SK-N-SH (cell line): ENCODE measurements at regions not wholly inside any gene's neighbourhood (a gene's known extent, or its start where the extent isn't known, plus 50 kb on each side); places are given as distances from the start of the nearest gene placed in this dataset.

Experiments
- CTCF ChIA-PET: fragments of 300-600, 350-600 bp; formaldehyde crosslinking; extraction: SDS; loops from one replicate; lab custom pipeline; 2021; lab: Yijun Ruan, JAX
- POLR2A ChIA-PET: fragments of 350-600 bp; sonication (Branson Sonifier 250); formaldehyde crosslinking; extraction: SDS; loops from one replicate; lab custom pipeline; 2020; ENCODE audit warnings: antibody characterized with exemption, inconsistent platforms; lab: Yijun Ruan, JAX
- DNase-seq: peaks from one replicate; pipeline ENCODE4 v3.0.0; 2012
- H2AFZ ChIP-seq: fragments of 200-600 bp; sonication (generic); 2 replicates; pipeline ENCODE4 v1.8.1; 2016; ENCODE audit warnings: antibody characterized with exemption, mild to moderate bottlenecking, low read depth
- H3F3A ChIP-seq: fragments of 200-600 bp; sonication (generic); replicated peaks from 2 replicates; pipeline ENCODE3; 2016; ENCODE audit warnings: antibody characterized with exemption, mild to moderate bottlenecking; ENCODE audit not compliant: insufficient read depth
- H3K27ac ChIP-seq, 2 experiments: fragments of 200-500 bp in 1 of 2; fragments of 200-600 bp in 1 of 2; sonication (Bioruptor generic) in 1 of 2; sonication (generic), shearing (Covaris generic) in 1 of 2; 2 replicates each; pipeline versions ENCODE4 v1.5.1 to v1.6.1; 2014 to 2016; ENCODE audit warnings: low read depth in 2 of 2, inconsistent platforms in 1 of 2, low read length in 1 of 2, mild to moderate bottlenecking in 1 of 2, mixed read lengths in 1 of 2
- H3K27me3 ChIP-seq: fragments of 200-600 bp; sonication (generic), shearing (Covaris generic); 2 replicates; pipeline ENCODE4 v1.6.1; 2016; ENCODE audit warnings: mixed run types; ENCODE audit not compliant: insufficient read depth
- H3K36me3 ChIP-seq, 2 experiments: fragments of 200-500 bp in 1 of 2; fragments of 200-600 bp in 1 of 2; sonication (Bioruptor generic) in 1 of 2; sonication (generic) in 1 of 2; replicated peaks in 1 of 2; 2 replicates each; pipeline versions ENCODE3 to v1.5.1; 2014 to 2016; ENCODE audit warnings: low read length in 1 of 2, mild to moderate bottlenecking in 1 of 2; ENCODE audit not compliant: insufficient read depth in 2 of 2, control insufficient read depth in 1 of 2
- H3K4me1 ChIP-seq, 2 experiments: fragments of 200-500 bp in 1 of 2; fragments of 200-600 bp in 1 of 2; sonication (Bioruptor generic) in 1 of 2; sonication (generic), shearing (Covaris generic) in 1 of 2; 2 replicates each; pipeline versions ENCODE4 v1.5.1 to v1.6.1; 2014 to 2016; ENCODE audit warnings: low read depth in 1 of 2, low read length in 1 of 2, mixed run types in 1 of 2; ENCODE audit not compliant: insufficient read depth in 2 of 2, control insufficient read depth in 1 of 2
- H3K4me2 ChIP-seq: fragments of 200-600 bp; sonication (generic), shearing (Covaris generic); 2 replicates; pipeline ENCODE4 v1.6.1; 2017; ENCODE audit warnings: mixed run types
- H3K4me3 ChIP-seq, 2 experiments: fragments of 200-500 bp in 1 of 2; fragments of 200-600 bp in 1 of 2; sonication (Bioruptor generic) in 1 of 2; sonication (generic), shearing (Covaris generic) in 1 of 2; 2 replicates each; pipeline versions ENCODE4 v1.5.1 to v1.8.1; 2014 to 2016; ENCODE audit warnings: low read depth in 2 of 2, inconsistent platforms in 1 of 2, low read length in 1 of 2, mild to moderate bottlenecking in 1 of 2, mixed read lengths in 1 of 2, moderate library complexity in 1 of 2
- H3K79me2 ChIP-seq: fragments of 200-600 bp; sonication (generic); 2 replicates; pipeline ENCODE4 v1.8.1; 2017; ENCODE audit warnings: mild to moderate bottlenecking; ENCODE audit not compliant: insufficient read depth
- H3K9ac ChIP-seq: fragments of 200-600 bp; sonication (generic); 2 replicates; pipeline ENCODE4 v1.6.1; 2017; ENCODE audit warnings: mixed run types
- H3K9me2 ChIP-seq: fragments of 200-600 bp; sonication (generic); 2 replicates; pipeline ENCODE4 v1.6.1; 2017; ENCODE audit warnings: mixed run types
- H3K9me3 ChIP-seq: fragments of 200-600 bp; sonication (generic); 2 replicates; pipeline ENCODE4 v1.6.1; 2017; ENCODE audit warnings: mixed run types, mild to moderate bottlenecking, moderate library complexity
- H4K20me1 ChIP-seq: fragments of 200-600 bp; sonication (generic); 2 replicates; pipeline ENCODE4 v1.6.1; 2017; ENCODE audit warnings: mild to moderate bottlenecking, mixed run types; ENCODE audit not compliant: insufficient read depth
- EZH2phosphoT487 ChIP-seq: fragments of 200-600 bp; sonication (generic); IDR thresholded peaks from 2 replicates; pipeline ENCODE4 v1.6.1; 2017; ENCODE audit warnings: low read depth, mixed run types, mild to moderate bottlenecking, antibody characterized with exemption, moderate library complexity, borderline replicate concordance
- FOSL2 ChIP-seq: IDR thresholded peaks from 2 replicates; pipeline ENCODE4 v1.4.0; 2012; ENCODE audit warnings: low read depth, mild to moderate bottlenecking, moderate library complexity, borderline replicate concordance
- FOXM1 ChIP-seq: IDR thresholded peaks from 2 replicates; pipeline ENCODE4 v1.4.0; 2012; ENCODE audit warnings: low read depth, mild to moderate bottlenecking
- GATA2 ChIP-seq: sonication (generic); formaldehyde crosslinking; IDR thresholded peaks from 2 replicates; pipeline ENCODE4 v1.5.0; 2020; ENCODE audit warnings: mild to moderate bottlenecking, missing genetic modification reagents
- JUND ChIP-seq: IDR thresholded peaks from 2 replicates; pipeline ENCODE4 v1.4.0; 2012
- MEF2A ChIP-seq: IDR thresholded peaks from 2 replicates; pipeline ENCODE4 v1.4.0; 2012; ENCODE audit warnings: low read depth, borderline replicate concordance
- NRF1 ChIP-seq: IDR thresholded peaks from 2 replicates; pipeline ENCODE4 v1.6.1; 2012; ENCODE audit warnings: low read depth, mild to moderate bottlenecking, low read length
- RAD21 ChIP-seq: IDR thresholded peaks from 2 replicates; pipeline ENCODE4 v1.6.1; 2012; ENCODE audit warnings: mild to moderate bottlenecking, low read length
- REST ChIP-seq: IDR thresholded peaks from 2 replicates; pipeline ENCODE4 v1.6.1; 2012; ENCODE audit warnings: mild to moderate bottlenecking, low read depth, low read length, moderate library complexity
- RXRA ChIP-seq: IDR thresholded peaks from 2 replicates; pipeline ENCODE4 v1.4.0; 2012; ENCODE audit warnings: low read depth, mild to moderate bottlenecking, borderline replicate concordance
- TCF12 ChIP-seq: IDR thresholded peaks from 2 replicates; pipeline ENCODE4 v1.4.0; 2012
- TEAD4 ChIP-seq: IDR thresholded peaks from 2 replicates; pipeline ENCODE4 v1.4.0; 2012; ENCODE audit warnings: mild to moderate bottlenecking, borderline replicate concordance; ENCODE audit not compliant: insufficient read depth
- USF2 ChIP-seq: fragments of 150-350 bp; IDR thresholded peaks from 2 replicates; pipeline ENCODE4 v1.6.1; 2017; ENCODE audit warnings: antibody characterized with exemption, low read length, low read depth, borderline replicate concordance
- YY1 ChIP-seq: IDR thresholded peaks from 2 replicates; pipeline ENCODE4 v1.4.0; 2012; ENCODE audit warnings: low read depth, mild to moderate bottlenecking
- WGBS: methylation state at CpG from one replicate; pipeline ENCODE4 v1.1.6; 2017; ENCODE audit warnings: low lambda C conversion rate; 5-methylcytosine and 5-hydroxymethylcytosine counted together

- H3K27me3 ChIP-seq, result no peaks in the 10 kb centered on the region
- H3K4me2 ChIP-seq, result no peak overlapping the region
- 57% methylated on average over 7 of the region's 7 CpGs for WGBS
- H4K20me1 ChIP-seq, result no peaks in the 10 kb centered on the region
- POLR2A ChIA-PET, result no interaction called here
- DNase-seq, result no peak
- CTCF ChIA-PET, result interaction anchor here (0.8 kb wide), 1 partner anchor 21 kb away, joined by 3 read pairs; no protein-coding TSS in a partner anchor
- H3K36me3 ChIP-seq, result no peaks in the 10 kb centered on the region
- no peak overlapping the region for H3K27ac ChIP-seq
- H3F3A ChIP-seq, result peaks cover 5% of the 10 kb centered on the region
- H3K79me2 ChIP-seq, result no peaks in the 10 kb centered on the region
- no peak overlapping the region for H3K9ac ChIP-seq
- no peak overlapping the region for H3K4me3 ChIP-seq
- no peaks in the 10 kb centered on the region for H3K9me2 ChIP-seq
- no peak overlapping the region for H2AFZ ChIP-seq
- H3K9me3 ChIP-seq, result no peaks in the 10 kb centered on the region
- peaks cover 3 to 15% of the 10 kb centered on the region in 2 experiments; a peak in 2 of 4 replicates for H3K4me1 ChIP-seq
- TF ChIP-seq FOSL2 (no peak), RAD21 (no peak)
These were observed 107.2 kb upstream of the GGTLC1 start for GRCh38 chr20:24095756-24096155.

GRCh38 chr20:24095303-24095702 lies 106.7 kb upstream of the GGTLC1 start:
- Histone ChIP-seq H3F3A (peaks cover 5% of the 10 kb centered on the region), H3K4me1 (peaks cover 3 to 13% of the 10 kb centered on the region in 2 experiments; a peak in 2 of 4 replicates), H3K9ac (no peak overlapping the region), H2AFZ (no peak overlapping the region), H3K9me2 (no peaks in the 10 kb centered on the region), H3K79me2 (no peaks in the 10 kb centered on the region), H3K4me3 (no peak overlapping the region), H3K27me3 (no peaks in the 10 kb centered on the region), H3K27ac (no peak overlapping the region), H3K4me2 (no peak overlapping the region), H3K9me3 (no peaks in the 10 kb centered on the region), H3K36me3 (no peaks in the 10 kb centered on the region), H4K20me1 (no peaks in the 10 kb centered on the region)
- ChIA-PET POLR2A (no interaction called here), CTCF (interaction anchor here (0.8 kb wide), 1 partner anchor 22 kb away, joined by 3 read pairs; no protein-coding TSS in a partner anchor)
- TF ChIP-seq FOSL2, result no peak
- DNase-seq, result no peak

GRCh38 chr20:24089576-24089975 lies 101.0 kb upstream of the GGTLC1 start:
- Histone ChIP-seq H3K9me3 (no peaks in the 10 kb centered on the region), H4K20me1 (no peaks in the 10 kb centered on the region), H3K36me3 (no peaks in the 10 kb centered on the region), H3F3A (no peaks in the 10 kb centered on the region)
- 47% methylated on average over 2 of the region's 2 CpGs for WGBS
- TF ChIP-seq NRF1, result no peak
- TF ChIP-seq USF2, result no peak
- no peak for TF ChIP-seq EZH2phosphoT487
- TF ChIP-seq FOXM1, result no peak
- TF ChIP-seq FOSL2, result no peak
- no peak for TF ChIP-seq MEF2A
- no peak for TF ChIP-seq TEAD4
- no peak for TF ChIP-seq YY1
- no peak for TF ChIP-seq GATA2
- no peak for TF ChIP-seq TCF12
- no peak for TF ChIP-seq REST
- no peak for TF ChIP-seq RAD21
- TF ChIP-seq JUND, result no peak
- TF ChIP-seq RXRA, result no peak
- TF ChIP-seq, all 33 proteins: peak for 0
- Histone ChIP-seq H3K4me2 (no peak overlapping the region), H3K27ac (no peak overlapping the region), H3K27me3 (no peaks in the 10 kb centered on the region; the same call in 1 of the 2 replicates), H3K4me1 (no peaks in the 10 kb centered on the region), H2AFZ (no peak overlapping the region), H3K4me3 (no peak overlapping the region), H3K9me2 (no peaks in the 10 kb centered on the region), H3K9ac (no peak overlapping the region), H3K79me2 (no peaks in the 10 kb centered on the region)
- CTCF ChIA-PET, result interaction anchor here (1.5 kb wide), 1 partner anchor 10 kb away, joined by 3 read pairs; no protein-coding TSS in a partner anchor
- no peak for DNase-seq
- POLR2A ChIA-PET, result no interaction called here
